IMR-90 (cell line): ENCODE measurements at regions not wholly inside any gene's neighbourhood (a gene's known extent, or its start where the extent isn't known, plus 50 kb on each side); places are given as distances from the start of the nearest gene placed in this dataset.

Source experiments
- ATAC-seq: fragments of 200-7000 bp; cut with Tn5 transposase; 2 replicates; pipeline ENCODE4 v1.9.1; 2020; ENCODE audit warnings: low read depth, mild to moderate bottlenecking, moderate library complexity
- BruUV-seq: library from RNA; stranded (reverse); fragments of 400-500 nt; replicated peaks from 2 replicates; lab custom pipeline; 2021; lab: Mats Ljungman, UMichigan
- CTCF ChIA-PET: fragments of 300-600 bp; formaldehyde crosslinking; extraction: SDS; loops from one replicate; lab custom pipeline; 2021; ENCODE audit warnings: antibody characterized with exemption; lab: Yijun Ruan, JAX
- POLR2A ChIA-PET: fragments of 300-600 bp; sonication (Branson Sonifier 250); formaldehyde crosslinking; loops from one replicate; lab custom pipeline; 2022; ENCODE audit warnings: antibody characterized with exemption; ENCODE audit not compliant: unreplicated experiment; lab: Charles Lee
- DNase-seq: peaks from one replicate; pipeline ENCODE4 v3.0.0; 2013
- H2AFZ ChIP-seq: replicated peaks from 2 replicates; pipeline ENCODE3; 2013; ENCODE audit warnings: low read length, mild to moderate bottlenecking; ENCODE audit not compliant: poor library complexity
- H2AK5ac ChIP-seq: 2 replicates; pipeline ENCODE4 v1.6.1; 2013; ENCODE audit warnings: low read depth, low read length, inconsistent platforms
- H2AK9ac ChIP-seq: replicated peaks from 2 replicates; pipeline ENCODE3; 2013; ENCODE audit warnings: mild to moderate bottlenecking, low read depth, low read length, moderate library complexity; ENCODE audit not compliant: poor library complexity
- H2BK120ac ChIP-seq: 2 replicates; pipeline ENCODE4 v1.6.1; 2013; ENCODE audit warnings: low read depth, low read length, inconsistent platforms
- H2BK15ac ChIP-seq: 3 replicates; pipeline ENCODE4 v1.6.1; 2013; ENCODE audit warnings: low read depth, low read length, inconsistent platforms
- H2BK20ac ChIP-seq: 2 replicates; pipeline ENCODE4 v1.6.1; 2013; ENCODE audit warnings: low read depth, mild to moderate bottlenecking, inconsistent platforms, low read length, moderate library complexity
- H2BK5ac ChIP-seq: 2 replicates; pipeline ENCODE4 v1.6.1; 2013; ENCODE audit warnings: mild to moderate bottlenecking, low read depth, low read length, inconsistent platforms; ENCODE audit not compliant: poor library complexity, severe bottlenecking
- H3K14ac ChIP-seq: replicated peaks from 2 replicates; pipeline ENCODE4 v1.6.1; 2013; ENCODE audit warnings: low read depth, low read length, inconsistent platforms
- H3K18ac ChIP-seq: 2 replicates; pipeline ENCODE4 v1.6.1; 2013; ENCODE audit warnings: low read depth, low read length, control low read depth
- H3K23ac ChIP-seq: 2 replicates; pipeline ENCODE4 v1.6.1; 2013; ENCODE audit warnings: low read depth, low read length, inconsistent platforms
- H3K27ac ChIP-seq: 2 replicates; pipeline ENCODE4 v1.5.1; 2013; ENCODE audit warnings: mild to moderate bottlenecking, control low read depth, low read length; ENCODE audit not compliant: insufficient read depth
- H3K27me3 ChIP-seq: 2 replicates; pipeline ENCODE4 v1.6.1; 2013; ENCODE audit warnings: low read length; ENCODE audit not compliant: control insufficient read depth, insufficient read depth
- H3K36me3 ChIP-seq: 2 replicates; pipeline ENCODE4 v1.6.1; 2013; ENCODE audit warnings: low read length, mixed read lengths; ENCODE audit not compliant: control insufficient read depth, insufficient read depth
- H3K4ac ChIP-seq: 2 replicates; pipeline ENCODE4 v1.6.1; 2013; ENCODE audit warnings: low read depth, low read length, inconsistent platforms
- H3K4me1 ChIP-seq: 2 replicates; pipeline ENCODE4 v1.6.1; 2013; ENCODE audit warnings: low read length, mixed read lengths; ENCODE audit not compliant: control insufficient read depth, insufficient read depth
- H3K4me2 ChIP-seq: 2 replicates; pipeline ENCODE4 v1.6.1; 2013; ENCODE audit warnings: low read depth, mild to moderate bottlenecking, control low read depth, low read length, moderate library complexity
- H3K4me3 ChIP-seq: 2 replicates; pipeline ENCODE4 v1.5.1; 2013; ENCODE audit warnings: low read depth, mild to moderate bottlenecking, control low read depth, low read length, moderate library complexity; ENCODE audit not compliant: insufficient read depth
- H3K56ac ChIP-seq: 2 replicates; pipeline ENCODE4 v1.6.1; 2013; ENCODE audit warnings: low read length, inconsistent platforms; ENCODE audit not compliant: insufficient read depth; ENCODE audit errors: extremely low read depth
- H3K79me1 ChIP-seq, 2 experiments: 2 replicates each; pipeline ENCODE4 v1.6.1; 2013; ENCODE audit warnings: low read length in 2 of 2, inconsistent platforms in 1 of 2, low read depth in 1 of 2
- H3K9ac ChIP-seq: 2 replicates; pipeline ENCODE4 v1.6.1; 2013; ENCODE audit warnings: low read depth, low read length, control low read depth
- H3K9me1 ChIP-seq: 2 replicates; pipeline ENCODE4 v1.6.1; 2013; ENCODE audit warnings: low read length, inconsistent platforms; ENCODE audit not compliant: insufficient read depth
- H3K9me3 ChIP-seq: 2 replicates; pipeline ENCODE4 v1.6.1; 2013; ENCODE audit warnings: low read length; ENCODE audit not compliant: control insufficient read depth, insufficient read depth
- H4K20me1 ChIP-seq: 2 replicates; pipeline ENCODE4 v1.6.1; 2013; ENCODE audit warnings: low read length, inconsistent platforms; ENCODE audit not compliant: insufficient read depth
- H4K5ac ChIP-seq: 2 replicates; pipeline ENCODE4 v1.6.1; 2013; ENCODE audit warnings: mild to moderate bottlenecking, low read depth, low read length, control low read depth
- H4K8ac ChIP-seq, 2 experiments: 2 replicates each; pipeline ENCODE4 v1.6.1; 2013; ENCODE audit warnings: low read depth in 2 of 2, low read length in 2 of 2, control low read depth in 1 of 2, inconsistent platforms in 1 of 2
- H4K91ac ChIP-seq: 2 replicates; pipeline ENCODE4 v1.6.1; 2013; ENCODE audit warnings: low read depth, low read length, inconsistent platforms; ENCODE audit not compliant: insufficient read depth
- CEBPB ChIP-seq: IDR thresholded peaks from 2 replicates; pipeline ENCODE4 v1.6.1; 2012; ENCODE audit warnings: low read depth, low read length, improper control_type of control experiment
- CHD1 ChIP-seq: IDR thresholded peaks from 2 replicates; pipeline ENCODE4 v1.6.1; 2012; ENCODE audit warnings: low read depth, low read length, improper control_type of control experiment
- CTCF ChIP-seq: conservative IDR thresholded peaks from 2 replicates; pipeline ENCODE4 v1.5.1; 2012; ENCODE audit warnings: mild to moderate bottlenecking, low read depth, low read length, improper control_type of control experiment
- FOS ChIP-seq: fragments of 150-350 bp; IDR thresholded peaks from 2 replicates; pipeline ENCODE4 v1.6.1; 2016; ENCODE audit warnings: low read depth, low read length
- MAFK ChIP-seq: IDR thresholded peaks from 2 replicates; pipeline ENCODE4 v1.6.1; 2012; ENCODE audit warnings: low read depth, low read length, improper control_type of control experiment
- MAZ ChIP-seq: IDR thresholded peaks from 2 replicates; pipeline ENCODE4 v1.6.1; 2012; ENCODE audit warnings: low read depth, mild to moderate bottlenecking, low read length, improper control_type of control experiment, moderate library complexity, borderline replicate concordance
- NFE2L2 ChIP-seq: fragments of 150-350 bp; IDR thresholded peaks from 2 replicates; pipeline ENCODE4 v1.6.1; 2016; ENCODE audit warnings: low read depth, mild to moderate bottlenecking, low read length
- POLR2A ChIP-seq: IDR thresholded peaks from 2 replicates; pipeline ENCODE4 v1.6.1; 2012; ENCODE audit warnings: mild to moderate bottlenecking, low read depth, low read length
- RFX5 ChIP-seq: IDR thresholded peaks from 2 replicates; pipeline ENCODE4 v1.8.0; 2012; ENCODE audit warnings: low read depth, mild to moderate bottlenecking, low read length, moderate library complexity
- SMC3 ChIP-seq: fragments of 150-350 bp; IDR thresholded peaks from 2 replicates; pipeline ENCODE4 v1.6.1; 2016; ENCODE audit warnings: low read depth, mild to moderate bottlenecking, antibody characterized with exemption, low read length, moderate library complexity
- WGBS, 2 experiments: methylation state at CpG; one replicate each; pipeline versions ENCODE4 v1.1.5 to v1.1.7; 2013; ENCODE audit warnings: missing lambda C conversion rate in 2 of 2; ENCODE audit not compliant: insufficient read length in 1 of 2; ENCODE audit errors: extremely low coverage in 2 of 2; 5-methylcytosine and 5-hydroxymethylcytosine counted together
- dilution Hi-C: fragments of 300-500 bp; cut with HindIII; formaldehyde crosslinking; loops from one replicate; pipeline ENCODE4 v1.14.3; 2018; ENCODE audit warnings: low sequenced_read_pairs; ENCODE audit not compliant: unreplicated experiment
- in situ Hi-C: fragments of 300-500 bp; cut with MboI; formaldehyde crosslinking; loops from 3 replicates; pipeline ENCODE4 v1.14.3; 2019; ENCODE audit warnings: low sequenced_read_pairs, inconsistent platforms, mixed read lengths
- intact Hi-C: fragments of 100-400 bp; cut with micrococcal nuclease; formaldehyde crosslinking; loops from 2 replicates; pipeline ENCODE4 v1.10.0; 2022

GRCh38 chr18:51921862-51922261 lies 418.1 kb upstream of the DCC start:
- no peaks in the 10 kb centered on the region for H3K4me1 ChIP-seq
- no peaks in the 10 kb centered on the region for H3K79me1 ChIP-seq
- whole genome bisulfite sequencing, 2 experiments = 51% methylated on average over 3 of the region's 3 CpGs; no CpG with 5 or more reads in 1 of the 2 experiments
- dilution Hi-C loops (no loop called here), intact Hi-C loops (no loop called here), in situ Hi-C loops (no loop called here)
- no peaks in the 10 kb centered on the region for H3K36me3 ChIP-seq
- no peak overlapping the region for H2BK120ac ChIP-seq
- no peaks in the 10 kb centered on the region for H3K27me3 ChIP-seq
- H3K56ac ChIP-seq = no peak overlapping the region
- no TSS peak for BruUV-seq
- no peak overlapping the region for H2BK15ac ChIP-seq
- no peak overlapping the region for H4K91ac ChIP-seq
- H3K9me3 ChIP-seq = peaks cover 8% of the 10 kb centered on the region
- no peak overlapping the region for H4K5ac ChIP-seq
- no peak overlapping the region for H2AK9ac ChIP-seq
- no peak overlapping the region for H2AFZ ChIP-seq
- TF ChIP-seq NFE2L2 (no peak), CEBPB (no peak), CTCF (no peak), POLR2A (no peak), MAFK (no peak), FOS (no peak), CHD1 (no peak), SMC3 (no peak), RFX5 (no peak), MAZ (no peak)
- H3K4ac ChIP-seq = no peak overlapping the region
- no peak overlapping the region for H3K4me3 ChIP-seq
- H3K9ac ChIP-seq = no peak overlapping the region
- H4K8ac ChIP-seq = no peak overlapping the region
- ChIA-PET CTCF (no interaction called here), POLR2A (no interaction called here)
- H2BK5ac ChIP-seq = no peak overlapping the region
- no peaks in the 10 kb centered on the region for H3K9me1 ChIP-seq
- H4K20me1 ChIP-seq = no peaks in the 10 kb centered on the region
- H3K23ac ChIP-seq = no peak overlapping the region
- no peak overlapping the region for H3K4me2 ChIP-seq
- H2AK5ac ChIP-seq = no peak overlapping the region
- no peak for ATAC-seq
- DNase-seq = no peak
- H3K14ac ChIP-seq = no peak overlapping the region
- no peak overlapping the region for H2BK20ac ChIP-seq
- no peak overlapping the region for H3K18ac ChIP-seq
- no peak overlapping the region for H3K27ac ChIP-seq
